ENCODE measurements at regions not wholly inside any gene's neighbourhood (a gene's known extent, or its start where the extent isn't known, plus 50 kb on each side); places are given as distances from the start of the nearest gene placed in this dataset.

- DNase-seq (ENCODE audit: low spot score): no peak
These were observed 156.7 kb upstream of the DIO3 start for GRCh38 chr14:101404426-101405170.

GRCh38 chr14:101405171-101405883, 156.0 kb upstream of the DIO3 start:
- DNase-seq (ENCODE audit: low spot score): no peak

- no peak for DNase-seq (ENCODE audit: low spot score)
These were observed 154.4 kb upstream of the DIO3 start for GRCh38 chr14:101406921-101407320.

GRCh38 chr14:101407328-101407727, 154.0 kb upstream of the DIO3 start:
- no peak for DNase-seq (ENCODE audit: low spot score)

- DNase-seq (ENCODE audit: low spot score): no peak
These were observed 153.0 kb upstream of the DIO3 start for GRCh38 chr14:101408077-101408831.

- no peak for DNase-seq (ENCODE audit: low spot score)
These were observed 152.2 kb upstream of the DIO3 start for GRCh38 chr14:101409006-101409543.

- DNase-seq (ENCODE audit: low spot score): no peak
These were observed 151.2 kb upstream of the DIO3 start for GRCh38 chr14:101410126-101410525.

GRCh38 chr14:101411151-101411550, 150.1 kb upstream of the DIO3 start:
- no peak for DNase-seq (ENCODE audit: low spot score)

GRCh38 chr14:101411779-101412178, 149.5 kb upstream of the DIO3 start:
- no peak for DNase-seq (ENCODE audit: low spot score)

- no peak for DNase-seq (ENCODE audit: low spot score)
These were observed 148.6 kb upstream of the DIO3 start for GRCh38 chr14:101412739-101413138.

GRCh38 chr14:101417434-101417833, 143.9 kb upstream of the DIO3 start:
- DNase-seq (ENCODE audit: low spot score): no peak

- no peak for DNase-seq (ENCODE audit: low spot score)
These were observed 142.7 kb upstream of the DIO3 start for GRCh38 chr14:101418601-101419000.

GRCh38 chr14:101426466-101426865, 134.8 kb upstream of the DIO3 start:
- DNase-seq (ENCODE audit: low spot score): no peak

- no peak for DNase-seq (ENCODE audit: low spot score)
These were observed 132.9 kb upstream of the DIO3 start for GRCh38 chr14:101428409-101428808.

- DNase-seq (ENCODE audit: low spot score): no peak
These were observed 125.7 kb upstream of the DIO3 start for GRCh38 chr14:101435546-101435945.

GRCh38 chr14:101439023-101439422, 122.3 kb upstream of the DIO3 start:
- no peak for DNase-seq (ENCODE audit: low spot score)

GRCh38 chr14:101440496-101440895, 120.8 kb upstream of the DIO3 start:
- DNase-seq (ENCODE audit: low spot score): no peak

- no peak for DNase-seq (ENCODE audit: low spot score)
These were observed 119.6 kb upstream of the DIO3 start for GRCh38 chr14:101441710-101442109.

- no peak for DNase-seq (ENCODE audit: low spot score)
These were observed 118.8 kb upstream of the DIO3 start for GRCh38 chr14:101442451-101442850.

GRCh38 chr14:101444116-101444515, 117.2 kb upstream of the DIO3 start:
- DNase-seq (ENCODE audit: low spot score): peak; percentile 14

- no peak for DNase-seq (ENCODE audit: low spot score)
These were observed 116.0 kb upstream of the DIO3 start for GRCh38 chr14:101445278-101445677.

GRCh38 chr14:101446387-101446969, 114.8 kb upstream of the DIO3 start:
- DNase-seq (ENCODE audit: low spot score): no peak

Data from A172 (cell line).